Caco-2 (cell line): ENCODE measurements at regions not wholly inside any gene's neighbourhood (a gene's known extent, or its start where the extent isn't known, plus 50 kb on each side); places are given as distances from the start of the nearest gene placed in this dataset.
A peak's percentile ranks its signal among the peaks of the same experiment; 100 is the strongest.

Experiments
- BruUV-seq: library from RNA; stranded (reverse); fragments of 400-500 nt; replicated peaks from 2 replicates; lab custom pipeline; 2021; lab: Mats Ljungman, UMichigan
- CTCF ChIA-PET: fragments of 300-600 bp; sonication (Branson Sonifier 250); formaldehyde crosslinking; loops from one replicate; lab custom pipeline; 2022; ENCODE audit warnings: antibody characterized with exemption; lab: Charles Lee
- POLR2A ChIA-PET: fragments of 300-600 bp; sonication (Branson Sonifier 250); formaldehyde crosslinking; loops from one replicate; lab custom pipeline; 2022; ENCODE audit warnings: antibody characterized with exemption; lab: Charles Lee
- DNase-seq, 2 experiments: peaks; one replicate each; pipeline versions ENCODE4 v3.0.0 to v3.0.0-alpha.2; 2020 to 2022
- H3K27me3 ChIP-seq: replicated peaks from 2 replicates; pipeline ENCODE4 v1.6.0; 2011; ENCODE audit warnings: low read length; ENCODE audit not compliant: control insufficient read depth, insufficient read depth
- H3K36me3 ChIP-seq: 2 replicates; pipeline ENCODE4 v1.5.1; 2011; ENCODE audit warnings: low read length; ENCODE audit not compliant: control insufficient read depth, insufficient read depth
- H3K4me1 ChIP-seq: fragments of 250-450 bp; sonication (Bioruptor Pico); 2 replicates; pipeline ENCODE4 v1.5.1; 2020; ENCODE audit warnings: mild to moderate bottlenecking
- H3K4me3 ChIP-seq: 2 replicates; pipeline ENCODE4 v1.5.1; 2011; ENCODE audit warnings: low read depth, mild to moderate bottlenecking, control low read depth, low read length
- H3K9me3 ChIP-seq: fragments of 250-450 bp; sonication (Bioruptor Pico); 2 replicates; pipeline ENCODE4 v1.5.1; 2020; ENCODE audit warnings: mild to moderate bottlenecking, moderate library complexity
- H3K27ac Mint-ChIP-seq: one replicate; pipeline ENCODE4 v1.8.0; 2022; ENCODE audit warnings: mixed read lengths; ENCODE audit not compliant: unreplicated experiment
- H3K27me3 Mint-ChIP-seq: one replicate; pipeline ENCODE4 v1.8.0; 2022; ENCODE audit warnings: mixed read lengths; ENCODE audit not compliant: insufficient read depth, unreplicated experiment
- H3K36me3 Mint-ChIP-seq: one replicate; pipeline ENCODE4 v1.8.0; 2022; ENCODE audit warnings: mild to moderate bottlenecking, mixed read lengths; ENCODE audit not compliant: insufficient read depth, unreplicated experiment
- H3K4me1 Mint-ChIP-seq: one replicate; pipeline ENCODE4 v1.8.0; 2022; ENCODE audit warnings: low read depth, mixed read lengths; ENCODE audit not compliant: unreplicated experiment
- H3K4me3 Mint-ChIP-seq: one replicate; pipeline ENCODE4 v1.8.0; 2022; ENCODE audit warnings: mild to moderate bottlenecking, moderate library complexity, mixed read lengths; ENCODE audit not compliant: unreplicated experiment
- H3K9me3 Mint-ChIP-seq: one replicate; pipeline ENCODE4 v1.8.0; 2022; ENCODE audit warnings: mixed read lengths; ENCODE audit not compliant: unreplicated experiment
- intact Hi-C: fragments of 100-400 bp; cut with micrococcal nuclease; formaldehyde crosslinking; loops from one replicate; pipeline ENCODE4 v1.10.0; 2022; ENCODE audit not compliant: unreplicated experiment
- TF ChIP-seq, protein P1 (sequence below), 2 experiments: fragments of 200-600 bp in 1 of 2; IDR thresholded peaks; 1 replicate in 1 of 2; 2 replicates in 1 of 2; pipeline versions ENCODE4 v1.5.1 to v1.8.0; 2011 to 2022; ENCODE audit warnings: antibody characterized with exemption in 1 of 2, control low read depth in 1 of 2, inconsistent platforms in 1 of 2, low read depth in 1 of 2, low read length in 1 of 2, mild to moderate bottlenecking in 1 of 2, moderate library complexity in 1 of 2; ENCODE audit not compliant: insufficient read depth in 1 of 2, severe bottlenecking in 1 of 2, unreplicated experiment in 1 of 2

DNA sequence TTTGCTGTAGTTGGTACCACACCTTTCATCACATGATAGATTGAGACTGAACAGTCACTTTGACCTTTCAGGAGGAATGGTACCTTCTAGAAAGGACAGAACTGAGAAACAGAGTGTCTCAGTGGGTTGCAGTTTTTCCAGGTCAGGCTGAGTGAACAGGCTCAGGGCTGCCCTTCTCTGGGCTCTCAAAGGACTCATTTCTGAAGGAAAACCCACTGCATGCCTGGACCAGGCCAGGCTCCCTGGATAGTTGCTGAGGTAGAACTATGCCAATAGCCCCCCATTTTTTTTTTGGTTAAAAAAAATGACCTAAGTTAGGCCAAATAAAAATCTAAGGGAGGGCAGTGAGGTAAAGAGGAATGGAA, 148.1 kb upstream of the EGLN3 start:
- CTCF ChIA-PET, result interaction anchor here (0.6 to 3.7 kb wide), 23 partner anchors 8 to 623 kb away, joined by 3 to 46 read pairs (median 4); no protein-coding TSS in a partner anchor
- Histone ChIP-seq H3K4me3 (no peak overlapping the region), H3K4me1 (peaks cover 46% of the 10 kb centered on the region), H3K9me3 (no peaks in the 10 kb centered on the region), H3K36me3 (no peaks in the 10 kb centered on the region), H3K27me3 (no peaks in the 10 kb centered on the region)
- Mint-ChIP-seq H3K9me3 (no peaks in the 10 kb centered on the region), H3K27ac (peak overlapping the region; percentile 57), H3K4me3 (no peak overlapping the region), H3K36me3 (no peaks in the 10 kb centered on the region), H3K27me3 (no peaks in the 10 kb centered on the region), H3K4me1 (peaks cover 36% of the 10 kb centered on the region)
- no TSS peak for BruUV-seq
- no peak for DNase-seq
- intact Hi-C loops, result loop anchor here (1.0 to 2.0 kb wide), 6 partner anchors 129 to 260 kb away; no protein-coding TSS in a partner anchor
- POLR2A ChIA-PET, result interaction anchor here (1.0 kb wide), 1 partner anchor 148 kb away, joined by 4 read pairs; the partner anchor contains the start of gene EGLN3
- TF ChIP-seq, protein P1, sequence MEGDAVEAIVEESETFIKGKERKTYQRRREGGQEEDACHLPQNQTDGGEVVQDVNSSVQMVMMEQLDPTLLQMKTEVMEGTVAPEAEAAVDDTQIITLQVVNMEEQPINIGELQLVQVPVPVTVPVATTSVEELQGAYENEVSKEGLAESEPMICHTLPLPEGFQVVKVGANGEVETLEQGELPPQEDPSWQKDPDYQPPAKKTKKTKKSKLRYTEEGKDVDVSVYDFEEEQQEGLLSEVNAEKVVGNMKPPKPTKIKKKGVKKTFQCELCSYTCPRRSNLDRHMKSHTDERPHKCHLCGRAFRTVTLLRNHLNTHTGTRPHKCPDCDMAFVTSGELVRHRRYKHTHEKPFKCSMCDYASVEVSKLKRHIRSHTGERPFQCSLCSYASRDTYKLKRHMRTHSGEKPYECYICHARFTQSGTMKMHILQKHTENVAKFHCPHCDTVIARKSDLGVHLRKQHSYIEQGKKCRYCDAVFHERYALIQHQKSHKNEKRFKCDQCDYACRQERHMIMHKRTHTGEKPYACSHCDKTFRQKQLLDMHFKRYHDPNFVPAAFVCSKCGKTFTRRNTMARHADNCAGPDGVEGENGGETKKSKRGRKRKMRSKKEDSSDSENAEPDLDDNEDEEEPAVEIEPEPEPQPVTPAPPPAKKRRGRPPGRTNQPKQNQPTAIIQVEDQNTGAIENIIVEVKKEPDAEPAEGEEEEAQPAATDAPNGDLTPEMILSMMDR (IDR thresholded peaks at IDR 0.05; ENCODE audit: insufficient read depth in 1 of 2, low read depth in 1 of 2, low read length in 1 of 2, severe bottlenecking in 1 of 2, unreplicated experiment in 1 of 2), result no peak

DNA sequence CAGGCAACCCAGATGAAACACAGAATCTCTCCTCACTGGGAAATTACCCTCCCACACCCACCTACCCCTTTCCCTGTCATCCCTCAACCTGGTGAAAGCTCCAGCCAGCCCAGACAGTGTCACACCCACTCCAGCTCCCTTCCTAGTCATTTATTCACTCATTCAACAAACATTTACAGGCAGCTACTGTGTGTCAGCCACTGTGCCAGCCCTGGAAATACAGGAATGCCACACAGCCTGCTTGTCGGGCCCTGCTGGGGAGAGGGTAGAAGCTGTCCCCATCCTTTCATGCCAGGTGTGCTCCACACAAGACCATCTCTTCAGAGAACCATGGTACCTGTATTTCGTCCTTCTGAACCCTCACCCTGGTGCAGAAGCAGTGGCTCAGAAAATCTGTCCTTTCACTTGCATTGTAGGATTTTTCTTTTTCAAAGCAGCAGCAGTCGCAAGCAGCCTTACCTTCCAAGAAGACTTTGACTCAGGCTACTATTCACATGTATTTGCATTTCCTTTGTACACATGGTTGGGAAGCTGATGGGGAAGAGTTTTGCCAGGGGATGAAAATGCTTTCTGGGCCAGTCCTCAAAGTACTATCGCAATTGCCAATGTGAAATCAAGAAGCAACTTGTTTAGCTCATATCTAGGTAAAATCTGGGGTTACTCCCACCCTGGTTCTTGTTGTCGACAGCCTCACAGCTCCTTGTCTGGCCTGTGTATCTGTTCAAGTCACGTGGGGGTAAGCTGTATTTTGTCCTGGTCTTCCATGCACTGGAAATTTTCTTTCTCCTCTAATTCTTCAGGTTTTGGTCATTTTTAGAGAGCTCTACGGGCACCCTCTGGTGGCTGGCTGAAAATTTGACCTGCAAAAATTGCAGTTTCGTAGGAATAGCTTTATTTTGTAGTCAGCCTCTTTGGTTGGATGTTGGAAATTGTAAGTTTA, 147.4 kb upstream of the EGLN3 start:
- Mint-ChIP-seq H3K27ac (peak overlapping the region; percentile 57), H3K4me1 (peaks cover 30% of the 10 kb centered on the region), H3K36me3 (no peaks in the 10 kb centered on the region), H3K4me3 (no peak overlapping the region), H3K9me3 (no peaks in the 10 kb centered on the region), H3K27me3 (no peaks in the 10 kb centered on the region)
- Histone ChIP-seq H3K27me3 (no peaks in the 10 kb centered on the region), H3K9me3 (no peaks in the 10 kb centered on the region), H3K36me3 (no peaks in the 10 kb centered on the region), H3K4me3 (no peak overlapping the region), H3K4me1 (peaks cover 39% of the 10 kb centered on the region)
- ChIA-PET POLR2A (interaction anchor here (0.7 to 1.0 kb wide), 3 partner anchors 38 to 257 kb away, joined by 3 to 4 read pairs (median 3); partner anchors contain the start of gene EGLN3), CTCF (interaction anchor here (0.6 to 3.7 kb wide), 27 partner anchors 9 to 1621 kb away, joined by 3 to 46 read pairs (median 4); no protein-coding TSS in a partner anchor)
- intact Hi-C loops, result loop anchor here (1.0 to 2.0 kb wide), 6 partner anchors 130 to 259 kb away; no protein-coding TSS in a partner anchor
- peak; percentile 43 to 64 for DNase-seq
- BruUV-seq, result no TSS peak
- TF ChIP-seq, protein P1 (IDR thresholded peaks at IDR 0.05; ENCODE audit: insufficient read depth in 1 of 2, low read depth in 1 of 2, low read length in 1 of 2, severe bottlenecking in 1 of 2, unreplicated experiment in 1 of 2), result peak; percentile 67 to 71

DNA sequence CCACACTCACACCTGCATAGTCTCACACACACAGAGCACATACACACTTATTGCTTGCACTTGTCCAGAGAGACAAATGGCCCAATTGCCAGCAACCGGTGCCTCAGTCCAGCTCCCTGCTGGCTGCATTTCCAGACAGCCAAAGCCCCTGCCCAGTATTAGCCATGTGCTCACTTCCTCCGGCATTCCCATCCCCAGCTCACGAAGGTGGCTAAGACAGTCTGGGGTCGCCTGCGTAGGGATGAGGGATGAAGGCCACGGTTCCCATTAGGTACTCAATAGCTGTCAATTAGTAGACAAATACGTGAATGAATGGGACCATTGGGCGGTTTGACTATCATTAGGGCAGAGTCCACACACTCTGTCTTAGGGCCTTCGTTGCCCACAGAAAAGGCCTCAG, 146.8 kb upstream of the EGLN3 start:
- peaks cover 23% of the 10 kb centered on the region for H3K4me1 Mint-ChIP-seq
- CTCF ChIA-PET, result interaction anchor here (1.3 to 3.7 kb wide), 7 partner anchors 16 to 260 kb away, joined by 3 to 46 read pairs (median 7); no protein-coding TSS in a partner anchor
- no peaks in the 10 kb centered on the region for H3K9me3 Mint-ChIP-seq
- H3K27ac Mint-ChIP-seq, result no peak overlapping the region
- TF ChIP-seq, protein P1 (IDR thresholded peaks at IDR 0.05; ENCODE audit: insufficient read depth in 1 of 2, low read depth in 1 of 2, low read length in 1 of 2, severe bottlenecking in 1 of 2, unreplicated experiment in 1 of 2), result no peak
- no peaks in the 10 kb centered on the region for H3K27me3 ChIP-seq
- no peak overlapping the region for H3K4me3 Mint-ChIP-seq
- intact Hi-C loops, result loop anchor here (1.0 to 2.0 kb wide), 6 partner anchors 131 to 258 kb away; no protein-coding TSS in a partner anchor
- no peaks in the 10 kb centered on the region for H3K36me3 ChIP-seq
- no peaks in the 10 kb centered on the region for H3K27me3 Mint-ChIP-seq
- no peak overlapping the region for H3K4me3 ChIP-seq
- H3K9me3 ChIP-seq, result no peaks in the 10 kb centered on the region
- no peaks in the 10 kb centered on the region for H3K36me3 Mint-ChIP-seq
- DNase-seq, result no peak
- no TSS peak for BruUV-seq
- POLR2A ChIA-PET, result interaction anchor here (0.5 to 0.9 kb wide), 3 partner anchors 32 to 257 kb away, joined by 3 to 4 read pairs (median 3); no protein-coding TSS in a partner anchor
- peaks cover 34% of the 10 kb centered on the region for H3K4me1 ChIP-seq
